NAMALWA (cell line): ENCODE measurements at regions not wholly inside any gene's neighbourhood (a gene's known extent, or its start where the extent isn't known, plus 50 kb on each side); places are given as distances from the start of the nearest gene placed in this dataset.
"Not testable (repeated sequence)": the region's sequence is repeated elsewhere in the genome, so short reads cannot be mapped to it uniquely, and the experiment has no call there.

Experiments
- DNase-seq: peaks from one replicate; pipeline ENCODE4 v3.0.0-alpha.2; 2015; ENCODE audit warnings: low spot score

GRCh38 chr4:138659812-138660316, 355.7 kb upstream of the NOCT start:
- no peak for DNase-seq

GRCh38 chr4:138659037-138659811, 356.4 kb upstream of the NOCT start:
- DNase-seq = no peak

DNA sequence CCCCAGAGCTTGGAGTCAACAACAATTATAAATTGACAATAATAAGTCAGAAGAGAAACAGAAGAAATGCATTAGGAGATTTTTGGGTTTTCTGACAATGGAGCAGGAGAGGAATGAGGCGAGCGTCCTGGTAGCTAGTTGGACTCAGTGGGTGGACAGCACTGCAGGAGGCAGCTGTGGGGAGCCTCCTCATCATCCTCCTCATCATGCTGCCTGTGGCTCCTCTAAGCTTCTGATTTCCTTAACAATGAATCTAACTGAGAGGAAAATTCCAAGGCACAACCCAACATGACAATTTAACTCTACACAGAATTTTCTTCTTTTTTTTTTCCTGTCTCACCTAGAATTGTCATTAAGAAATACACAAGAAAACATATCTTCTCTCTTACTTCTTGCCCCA, 357.1 kb upstream of the NOCT start:
- DNase-seq = no peak

GRCh38 chr4:138656990-138657389, 358.6 kb upstream of the NOCT start:
- DNase-seq = no peak

GRCh38 chr4:138655985-138656384, 359.6 kb upstream of the NOCT start:
- no peak for DNase-seq

DNA sequence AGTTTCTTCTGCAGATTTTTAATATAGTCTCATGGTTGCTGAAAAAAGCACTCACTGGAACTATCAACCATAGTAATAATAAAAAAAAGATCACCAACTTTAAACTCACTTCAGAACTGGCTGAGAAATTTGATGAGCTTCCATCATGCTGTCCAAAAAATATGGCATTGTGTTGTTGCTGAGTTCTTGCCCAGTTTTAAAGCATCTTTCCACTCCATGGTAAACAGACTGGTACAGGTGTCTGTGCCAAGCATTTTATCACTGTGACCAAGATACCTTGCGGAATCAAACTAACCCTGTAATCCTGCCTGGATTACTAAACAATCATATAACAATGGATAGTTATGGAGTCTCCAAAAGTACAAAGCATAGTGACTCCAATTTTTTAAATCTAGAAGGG, 360.3 kb upstream of the NOCT start:
- DNase-seq = no peak

- DNase-seq = no peak
Measured at GRCh38 chr4:138650929-138651448, 364.6 kb upstream of the NOCT start.

- no peak for DNase-seq
Measured at GRCh38 chr4:138650495-138650894, 365.1 kb upstream of the NOCT start.

DNA sequence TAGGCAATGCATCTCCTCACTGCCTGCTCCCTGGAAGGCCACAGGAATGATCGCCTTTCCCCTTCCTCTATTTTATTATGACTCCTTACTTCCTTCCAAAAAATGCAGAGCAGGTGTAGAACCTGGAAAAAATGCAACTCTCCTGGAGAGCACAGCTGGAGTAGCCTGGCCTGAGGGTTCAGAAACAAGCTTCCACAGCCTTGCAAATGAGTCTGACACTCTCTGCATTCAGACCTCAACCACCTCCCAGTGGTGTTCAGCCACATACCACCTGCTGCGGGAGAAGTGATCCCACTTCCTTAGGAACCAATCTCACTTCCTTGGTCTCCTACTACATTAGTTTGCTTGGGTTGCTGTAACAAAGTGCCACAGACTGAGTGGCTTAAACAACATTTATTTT, 368.1 kb upstream of the NOCT start:
- DNase-seq = no peak

DNA sequence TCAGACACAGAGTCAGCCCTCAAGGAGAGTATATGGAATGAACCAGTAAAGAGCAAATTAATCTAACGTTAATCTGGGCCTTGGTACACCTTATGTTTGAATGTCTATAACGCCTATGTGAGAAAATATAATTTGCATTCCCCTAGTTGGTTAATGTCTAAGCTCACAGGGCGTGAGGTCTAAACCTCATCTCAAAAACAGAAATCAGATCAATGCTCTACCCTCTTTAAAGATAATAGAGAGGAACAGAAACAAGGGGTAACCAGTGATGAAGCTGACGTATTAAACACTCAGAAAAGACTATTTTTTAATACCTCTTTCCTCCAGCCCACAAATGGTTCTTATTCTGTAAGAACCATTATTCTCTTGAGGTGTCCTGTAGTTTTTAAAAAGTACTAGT, 369.2 kb upstream of the NOCT start:
- no peak for DNase-seq

DNA sequence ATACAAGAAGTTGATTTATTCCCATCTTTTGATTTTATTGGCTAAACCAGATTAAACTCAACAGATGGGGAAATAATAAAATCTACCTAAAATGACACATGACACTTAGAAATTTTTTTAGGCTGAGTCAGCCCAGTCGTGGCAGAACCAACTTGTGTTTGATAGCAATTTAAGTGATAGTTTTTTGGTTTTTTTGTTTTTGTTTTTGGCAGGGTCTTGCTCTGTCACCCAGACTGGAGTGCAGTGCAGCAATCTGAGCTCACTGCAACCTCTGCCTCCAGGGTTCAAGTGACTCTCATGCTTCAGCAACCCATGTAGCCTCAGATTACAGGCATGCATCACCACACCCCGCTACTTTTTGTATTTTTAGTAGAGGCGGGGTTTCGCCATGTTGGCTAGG, 370.3 kb upstream of the NOCT start:
- no peak for DNase-seq

GRCh38 chr4:138644322-138644721, 371.3 kb upstream of the NOCT start:
- DNase-seq = no peak

- no peak for DNase-seq
Measured at GRCh38 chr4:138643827-138644226, 371.8 kb upstream of the NOCT start.

- no peak for DNase-seq
Measured at GRCh38 chr4:138639018-138639741, 376.4 kb upstream of the NOCT start.

- no peak for DNase-seq
Measured at GRCh38 chr4:138636781-138637180, 378.8 kb upstream of the NOCT start.

- no peak for DNase-seq
Measured at GRCh38 chr4:138634915-138635314, 380.7 kb upstream of the NOCT start.

GRCh38 chr4:138633580-138633904, 382.0 kb upstream of the NOCT start:
- DNase-seq = no peak

- no peak for DNase-seq
Measured at GRCh38 chr4:138632856-138633579, 382.6 kb upstream of the NOCT start.

DNA sequence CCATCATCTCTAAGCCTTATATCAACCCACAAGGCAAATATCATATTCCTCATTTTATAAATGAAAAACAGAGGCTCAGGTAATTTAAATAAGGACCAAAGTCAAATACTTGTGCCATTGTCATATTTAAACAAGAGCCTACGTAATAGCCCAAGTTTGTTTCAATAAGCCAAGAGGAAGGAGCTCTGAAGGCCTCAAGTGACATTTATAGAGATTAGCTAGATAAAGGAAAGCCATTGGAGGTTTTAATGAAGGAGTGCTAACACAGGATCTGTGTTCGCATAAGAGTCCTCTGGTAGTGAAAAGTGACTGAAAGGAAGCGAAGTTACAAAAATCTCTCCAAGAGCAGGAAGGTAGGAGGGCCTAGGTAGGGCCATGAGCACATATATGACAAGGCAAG, 384.9 kb upstream of the NOCT start:
- no peak for DNase-seq

DNA sequence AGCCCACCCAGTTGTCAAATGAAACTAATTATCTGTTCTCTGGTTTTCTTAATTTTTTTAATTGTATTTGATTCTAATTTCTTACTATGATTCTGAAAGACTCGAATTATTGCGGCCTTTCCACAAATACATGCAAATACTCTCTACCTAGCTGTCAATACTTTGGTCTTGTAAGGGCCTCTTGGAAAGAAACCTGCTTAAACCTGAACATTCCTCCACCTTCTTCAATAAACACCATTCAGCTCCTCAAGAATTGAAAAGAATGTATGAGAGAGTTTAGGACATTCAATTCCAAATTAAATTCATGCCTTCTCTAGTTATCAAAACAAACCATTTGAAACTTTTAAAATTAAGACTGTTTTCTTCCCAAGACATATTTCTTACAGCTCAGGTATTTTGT, 385.9 kb upstream of the NOCT start:
- no peak for DNase-seq

DNA sequence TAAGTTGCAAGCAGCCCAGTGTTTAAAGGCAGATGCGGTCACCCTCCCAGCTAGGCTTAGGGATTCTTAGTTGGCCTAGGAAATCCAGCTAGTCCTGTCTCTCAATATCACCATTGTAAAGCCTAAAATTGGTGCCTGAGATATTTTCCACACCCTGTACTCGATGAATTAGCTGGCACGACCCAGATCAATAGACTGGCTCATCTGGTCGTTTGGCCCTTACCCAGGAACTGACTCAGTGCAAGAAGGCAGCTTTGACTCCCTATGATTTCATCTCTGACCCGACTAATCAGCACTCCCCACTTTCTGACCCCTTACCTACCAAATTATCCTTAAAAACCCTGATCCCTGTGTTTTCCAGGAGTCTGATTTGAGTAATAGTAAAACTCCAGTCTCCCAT, 384.9 kb upstream of the SLC7A11 start:
- no peak for DNase-seq

GRCh38 chr4:138622362-138622761, 380.2 kb upstream of the SLC7A11 start:
- not testable (repeated sequence) for DNase-seq

- DNase-seq = no peak
Measured at GRCh38 chr4:138616775-138617174, 374.6 kb upstream of the SLC7A11 start.
